Osteocyte (in vitro differentiated cells): ENCODE measurements at regions not wholly inside any gene's neighbourhood (a gene's known extent, or its start where the extent isn't known, plus 50 kb on each side); places are given as distances from the start of the nearest gene placed in this dataset.

Source experiments
- DNase-seq: peaks from one replicate; pipeline ENCODE4 v3.0.0; 2021; ENCODE audit warnings: mixed read lengths; ENCODE audit not compliant: unreplicated experiment; ENCODE audit errors: extremely low spot score
- H3K27ac Mint-ChIP-seq: one replicate; pipeline ENCODE4 v1.8.0; 2021; ENCODE audit warnings: mild to moderate bottlenecking, mixed read lengths; ENCODE audit not compliant: unreplicated experiment
- H3K27me3 Mint-ChIP-seq: one replicate; pipeline ENCODE4 v1.8.0; 2021; ENCODE audit warnings: mixed read lengths; ENCODE audit not compliant: unreplicated experiment
- H3K36me3 Mint-ChIP-seq: one replicate; pipeline ENCODE4 v1.8.0; 2021; ENCODE audit warnings: mixed read lengths; ENCODE audit not compliant: unreplicated experiment
- H3K4me1 Mint-ChIP-seq: one replicate; pipeline ENCODE4 v1.8.0; 2021; ENCODE audit warnings: mixed read lengths; ENCODE audit not compliant: unreplicated experiment
- H3K4me3 Mint-ChIP-seq: one replicate; pipeline ENCODE4 v1.8.0; 2021; ENCODE audit warnings: mild to moderate bottlenecking, moderate library complexity, mixed read lengths; ENCODE audit not compliant: unreplicated experiment
- H3K9me3 Mint-ChIP-seq: one replicate; pipeline ENCODE4 v1.8.0; 2021; ENCODE audit warnings: mixed read lengths; ENCODE audit not compliant: unreplicated experiment
- CTCF ChIP-seq: fragments of 200-600 bp; sonication (generic); IDR thresholded peaks from 2 replicates; pipeline ENCODE4 v1.5.0; 2021; ENCODE audit warnings: antibody characterized with exemption, mild to moderate bottlenecking, moderate library complexity

GRCh38 chr20:33908336-33908735 lies 85.4 kb upstream of the RALY start:
- Mint-ChIP-seq H3K27ac (no peak overlapping the region), H3K27me3 (no peaks in the 10 kb centered on the region), H3K4me1 (peaks cover 24% of the 10 kb centered on the region), H3K36me3 (no peaks in the 10 kb centered on the region), H3K4me3 (no peak overlapping the region), H3K9me3 (no peaks in the 10 kb centered on the region)
- no peak for DNase-seq
- no peak for TF ChIP-seq CTCF

- DNase-seq = no peak
- TF ChIP-seq CTCF = no peak
- no peaks in the 10 kb centered on the region for H3K36me3 Mint-ChIP-seq
- no peak overlapping the region for H3K27ac Mint-ChIP-seq
- H3K9me3 Mint-ChIP-seq = no peaks in the 10 kb centered on the region
- H3K27me3 Mint-ChIP-seq = no peaks in the 10 kb centered on the region
- H3K4me3 Mint-ChIP-seq = no peak overlapping the region
- H3K4me1 Mint-ChIP-seq = peaks cover 24% of the 10 kb centered on the region
These were observed 84.8 kb upstream of the RALY start for GRCh38 chr20:33908868-33909267.

GRCh38 chr20:33909331-33909921 lies 84.3 kb upstream of the RALY start:
- no peaks in the 10 kb centered on the region for H3K36me3 Mint-ChIP-seq
- H3K4me3 Mint-ChIP-seq = no peak overlapping the region
- peak overlapping the region; percentile 25 for H3K27ac Mint-ChIP-seq
- peaks cover 5% of the 10 kb centered on the region for H3K27me3 Mint-ChIP-seq
- H3K4me1 Mint-ChIP-seq = peaks cover 24% of the 10 kb centered on the region
- no peaks in the 10 kb centered on the region for H3K9me3 Mint-ChIP-seq
- TF ChIP-seq CTCF = no peak
- no peak for DNase-seq

GRCh38 chr20:33910056-33910455 lies 83.7 kb upstream of the RALY start:
- DNase-seq = no peak
- Mint-ChIP-seq H3K9me3 (no peaks in the 10 kb centered on the region), H3K36me3 (no peaks in the 10 kb centered on the region), H3K4me1 (peaks cover 24% of the 10 kb centered on the region), H3K27ac (no peak overlapping the region), H3K4me3 (peak overlapping the region; percentile 6), H3K27me3 (peaks cover 5% of the 10 kb centered on the region)
- TF ChIP-seq CTCF = no peak

- H3K27me3 Mint-ChIP-seq = peaks cover 5% of the 10 kb centered on the region
- no peak for DNase-seq
- no peak for TF ChIP-seq CTCF
- H3K27ac Mint-ChIP-seq = no peak overlapping the region
- H3K9me3 Mint-ChIP-seq = no peaks in the 10 kb centered on the region
- H3K4me3 Mint-ChIP-seq = no peak overlapping the region
- H3K4me1 Mint-ChIP-seq = peaks cover 24% of the 10 kb centered on the region
- H3K36me3 Mint-ChIP-seq = no peaks in the 10 kb centered on the region
These were observed 83.0 kb upstream of the RALY start for GRCh38 chr20:33910529-33911327.
